WTC11 (cell line): ENCODE measurements at regions not wholly inside any gene's neighbourhood (a gene's known extent, or its start where the extent isn't known, plus 50 kb on each side); places are given as distances from the start of the nearest gene placed in this dataset.

ENCODE experiments used
- CBFB ChIP-seq: sonication (generic); formaldehyde crosslinking; IDR thresholded peaks from 2 replicates; pipeline ENCODE4 v1.8.1; 2022; ENCODE audit warnings: mild to moderate bottlenecking, low read depth, missing genetic modification reagents
- CREM ChIP-seq: sonication (generic); formaldehyde crosslinking; IDR thresholded peaks from 2 replicates; pipeline ENCODE4 v1.8.1; 2022; ENCODE audit warnings: mild to moderate bottlenecking, missing genetic modification reagents, moderate library complexity
- EMX1 ChIP-seq: fragments of 250-450 bp; sonication (Bioruptor Pico); IDR thresholded peaks from 2 replicates; pipeline ENCODE4 v1.8.0; 2021; ENCODE audit warnings: mild to moderate bottlenecking
- IRF2 ChIP-seq: sonication (generic); formaldehyde crosslinking; IDR thresholded peaks from 2 replicates; pipeline ENCODE4 v1.8.0; 2022; ENCODE audit warnings: low read depth, missing genetic modification reagents, borderline replicate concordance
- KAT7 ChIP-seq: sonication (generic); formaldehyde crosslinking; IDR thresholded peaks from 2 replicates; pipeline ENCODE4 v1.8.1; 2023; ENCODE audit warnings: missing genetic modification reagents, mild to moderate bottlenecking, borderline replicate concordance
- PRRX2 ChIP-seq: fragments of 250-450 bp; sonication (Bioruptor Pico); IDR thresholded peaks from 2 replicates; pipeline ENCODE4 v1.8.0; 2021; ENCODE audit warnings: mild to moderate bottlenecking
- TCF7 ChIP-seq: sonication (generic); formaldehyde crosslinking; IDR thresholded peaks from 2 replicates; pipeline ENCODE4 v1.8.0; 2022; ENCODE audit warnings: mild to moderate bottlenecking, low read depth, missing genetic modification reagents, moderate library complexity
- ZNF416 ChIP-seq: fragments of 250-450 bp; sonication (Bioruptor Pico); IDR thresholded peaks from 2 replicates; pipeline ENCODE4 v1.9.0; 2021; ENCODE audit warnings: mild to moderate bottlenecking, inconsistent platforms
- TF ChIP-seq, protein P1 (sequence below): fragments of 200-600 bp; IDR thresholded peaks from 2 replicates; pipeline ENCODE4 v1.8.0; 2022; ENCODE audit warnings: antibody characterized with exemption
- TF ChIP-seq, protein P2 (sequence below): sonication (generic); formaldehyde crosslinking; IDR thresholded peaks from 2 replicates; pipeline ENCODE4 v1.8.1; 2023; ENCODE audit warnings: mild to moderate bottlenecking, missing genetic modification reagents, moderate library complexity

DNA sequence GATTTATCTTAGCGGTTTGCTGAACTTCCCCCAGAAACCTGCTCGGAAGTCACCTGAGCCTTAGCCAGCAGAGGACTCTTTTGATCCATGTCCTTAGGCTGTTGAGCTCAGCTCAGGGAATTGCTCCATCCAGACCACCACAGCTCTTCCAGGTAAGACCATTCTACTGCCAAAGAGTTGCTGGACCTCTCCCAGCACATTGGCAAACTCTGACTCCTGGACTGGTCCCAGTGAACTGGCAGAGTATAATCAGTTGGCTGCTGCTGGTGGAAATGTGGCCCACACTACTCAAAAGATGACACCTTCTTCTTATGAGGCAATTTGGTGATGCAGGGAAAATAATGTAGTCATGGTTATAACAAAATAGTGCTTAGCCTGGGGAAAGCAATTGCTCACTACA lies 308.8 kb upstream of the FIGN start:
- TF ChIP-seq, protein P1, sequence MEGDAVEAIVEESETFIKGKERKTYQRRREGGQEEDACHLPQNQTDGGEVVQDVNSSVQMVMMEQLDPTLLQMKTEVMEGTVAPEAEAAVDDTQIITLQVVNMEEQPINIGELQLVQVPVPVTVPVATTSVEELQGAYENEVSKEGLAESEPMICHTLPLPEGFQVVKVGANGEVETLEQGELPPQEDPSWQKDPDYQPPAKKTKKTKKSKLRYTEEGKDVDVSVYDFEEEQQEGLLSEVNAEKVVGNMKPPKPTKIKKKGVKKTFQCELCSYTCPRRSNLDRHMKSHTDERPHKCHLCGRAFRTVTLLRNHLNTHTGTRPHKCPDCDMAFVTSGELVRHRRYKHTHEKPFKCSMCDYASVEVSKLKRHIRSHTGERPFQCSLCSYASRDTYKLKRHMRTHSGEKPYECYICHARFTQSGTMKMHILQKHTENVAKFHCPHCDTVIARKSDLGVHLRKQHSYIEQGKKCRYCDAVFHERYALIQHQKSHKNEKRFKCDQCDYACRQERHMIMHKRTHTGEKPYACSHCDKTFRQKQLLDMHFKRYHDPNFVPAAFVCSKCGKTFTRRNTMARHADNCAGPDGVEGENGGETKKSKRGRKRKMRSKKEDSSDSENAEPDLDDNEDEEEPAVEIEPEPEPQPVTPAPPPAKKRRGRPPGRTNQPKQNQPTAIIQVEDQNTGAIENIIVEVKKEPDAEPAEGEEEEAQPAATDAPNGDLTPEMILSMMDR: no peak
- TF ChIP-seq CBFB (CRISPR knock-in tag) (no peak), TCF7 (CRISPR knock-in tag) (no peak), ZNF416 (no peak), KAT7 (no peak), PRRX2 (CRISPR knock-in tag) (no peak), IRF2 (CRISPR knock-in tag) (no peak), EMX1 (no peak), CREM (no peak)
- TF ChIP-seq, protein P2, sequence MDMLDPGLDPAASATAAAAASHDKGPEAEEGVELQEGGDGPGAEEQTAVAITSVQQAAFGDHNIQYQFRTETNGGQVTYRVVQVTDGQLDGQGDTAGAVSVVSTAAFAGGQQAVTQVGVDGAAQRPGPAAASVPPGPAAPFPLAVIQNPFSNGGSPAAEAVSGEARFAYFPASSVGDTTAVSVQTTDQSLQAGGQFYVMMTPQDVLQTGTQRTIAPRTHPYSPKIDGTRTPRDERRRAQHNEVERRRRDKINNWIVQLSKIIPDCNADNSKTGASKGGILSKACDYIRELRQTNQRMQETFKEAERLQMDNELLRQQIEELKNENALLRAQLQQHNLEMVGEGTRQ (CRISPR knock-in tag): no peak
